Gastroesophageal sphincter (tissue), 3 donors: ENCODE measurements at regions not wholly inside any gene's neighbourhood (a gene's known extent, or its start where the extent isn't known, plus 50 kb on each side); places are given as distances from the start of the nearest gene placed in this dataset.

ENCODE experiments used
- POLR2A ChIP-seq, 2 donors: fragments of 450-650 bp; IDR thresholded peaks; one replicate each; pipeline ENCODE4 v1.6.1; 2017; ENCODE audit warnings: antibody characterized with exemption in 2 of 2, mild to moderate bottlenecking in 2 of 2, moderate library complexity in 1 of 2
- TF ChIP-seq, protein P1 (sequence below), 4 experiments: fragments of 200-600 bp in 2 of 4; fragments of 450-650 bp in 2 of 4; sonication (generic) in 1 of 4; IDR thresholded peaks; one replicate each; pipeline ENCODE4 v1.5.1; 2017 to 2019; ENCODE audit warnings: antibody characterized with exemption in 4 of 4, mild to moderate bottlenecking in 2 of 4, moderate library complexity in 2 of 4

DNA sequence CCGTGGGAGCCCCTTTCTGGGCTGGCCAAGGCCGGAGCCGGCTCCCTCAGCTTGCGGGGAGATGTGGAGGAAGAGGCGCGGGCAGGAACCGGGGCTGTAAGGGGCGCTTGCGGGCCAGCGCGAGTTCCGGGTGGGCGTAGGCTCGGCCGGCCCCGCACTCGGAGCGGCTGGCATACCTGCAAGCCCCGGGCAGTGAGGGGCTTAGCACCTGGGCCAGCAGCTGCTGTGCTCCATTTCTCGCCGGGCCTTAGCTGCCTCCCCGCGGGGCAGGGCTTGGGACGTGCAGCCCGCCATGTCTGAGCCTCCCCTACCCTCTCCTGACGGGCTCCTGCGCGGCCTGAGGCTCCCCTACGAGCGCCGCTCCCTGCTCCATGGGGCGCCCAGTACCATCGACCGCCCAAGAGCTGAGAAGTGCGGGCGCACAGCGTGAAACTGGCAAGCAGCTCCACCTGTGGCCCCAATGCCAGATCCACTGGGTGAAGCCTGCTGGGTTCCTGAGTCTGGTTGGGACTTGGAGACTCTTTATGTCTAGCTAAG lies 82.8 kb upstream of the E2F3 start:
- TF ChIP-seq, protein P1, sequence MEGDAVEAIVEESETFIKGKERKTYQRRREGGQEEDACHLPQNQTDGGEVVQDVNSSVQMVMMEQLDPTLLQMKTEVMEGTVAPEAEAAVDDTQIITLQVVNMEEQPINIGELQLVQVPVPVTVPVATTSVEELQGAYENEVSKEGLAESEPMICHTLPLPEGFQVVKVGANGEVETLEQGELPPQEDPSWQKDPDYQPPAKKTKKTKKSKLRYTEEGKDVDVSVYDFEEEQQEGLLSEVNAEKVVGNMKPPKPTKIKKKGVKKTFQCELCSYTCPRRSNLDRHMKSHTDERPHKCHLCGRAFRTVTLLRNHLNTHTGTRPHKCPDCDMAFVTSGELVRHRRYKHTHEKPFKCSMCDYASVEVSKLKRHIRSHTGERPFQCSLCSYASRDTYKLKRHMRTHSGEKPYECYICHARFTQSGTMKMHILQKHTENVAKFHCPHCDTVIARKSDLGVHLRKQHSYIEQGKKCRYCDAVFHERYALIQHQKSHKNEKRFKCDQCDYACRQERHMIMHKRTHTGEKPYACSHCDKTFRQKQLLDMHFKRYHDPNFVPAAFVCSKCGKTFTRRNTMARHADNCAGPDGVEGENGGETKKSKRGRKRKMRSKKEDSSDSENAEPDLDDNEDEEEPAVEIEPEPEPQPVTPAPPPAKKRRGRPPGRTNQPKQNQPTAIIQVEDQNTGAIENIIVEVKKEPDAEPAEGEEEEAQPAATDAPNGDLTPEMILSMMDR (IDR thresholded peaks at IDR 0.05): no peak
- TF ChIP-seq POLR2A (IDR thresholded peaks at IDR 0.05): no peak
